H1 (cell line): ENCODE measurements at regions not wholly inside any gene's neighbourhood (a gene's known extent, or its start where the extent isn't known, plus 50 kb on each side); places are given as distances from the start of the nearest gene placed in this dataset.

Source experiments
- CTCF ChIA-PET: fragments of 300-600 bp; sonication (Branson Sonifier 250); formaldehyde crosslinking; loops from one replicate; lab custom pipeline; 2021; ENCODE audit not compliant: partially characterized antibody; lab: Charles Lee
- POLR2A ChIA-PET: fragments of 300-600 bp; sonication (Branson Sonifier 250); formaldehyde crosslinking; loops from one replicate; lab custom pipeline; 2021; ENCODE audit warnings: inconsistent platforms; ENCODE audit not compliant: partially characterized antibody; lab: Charles Lee
- DNase-seq, 2 experiments: peaks; one replicate each; pipeline versions ENCODE4 v3.0.0 to v3.0.0-alpha.2; 2010 to 2022; ENCODE audit warnings: low spot score in 2 of 2, low read depth in 1 of 2, mixed read lengths in 1 of 2
- FAIRE-seq: peaks from 2 replicates; lab custom pipeline; 2011; peaks lifted over from hg19 to GRCh38; lab: Jason Lieb, UNC
- H2AFZ ChIP-seq: 2 replicates; pipeline ENCODE4 v1.8.1; 2012; ENCODE audit warnings: low read length, inconsistent platforms
- H2AK5ac ChIP-seq: 2 replicates; pipeline ENCODE4 v1.6.1; 2013; ENCODE audit warnings: low read depth, low read length
- H2BK120ac ChIP-seq: replicated peaks from 2 replicates; pipeline ENCODE3; 2013; ENCODE audit warnings: low read depth, low read length, inconsistent platforms
- H2BK12ac ChIP-seq: 2 replicates; pipeline ENCODE4 v1.6.1; 2013; ENCODE audit warnings: low read depth, low read length
- H2BK15ac ChIP-seq: 2 replicates; pipeline ENCODE4 v1.6.1; 2013; ENCODE audit warnings: low read length
- H2BK20ac ChIP-seq: 2 replicates; pipeline ENCODE4 v1.6.1; 2013; ENCODE audit warnings: low read length
- H2BK5ac ChIP-seq: 2 replicates; pipeline ENCODE4 v1.6.1; 2013; ENCODE audit warnings: low read depth, low read length
- H3K14ac ChIP-seq: 2 replicates; pipeline ENCODE4 v1.6.1; 2013; ENCODE audit warnings: inconsistent platforms; ENCODE audit not compliant: insufficient read length
- H3K18ac ChIP-seq: 2 replicates; pipeline ENCODE4 v1.6.1; 2013; ENCODE audit warnings: low read length; ENCODE audit errors: extremely low read depth
- H3K23ac ChIP-seq: 2 replicates; pipeline ENCODE4 v1.6.1; 2013; ENCODE audit warnings: inconsistent platforms; ENCODE audit not compliant: insufficient read length
- H3K23me2 ChIP-seq: 2 replicates; pipeline ENCODE4 v1.6.1; 2013; ENCODE audit warnings: low read depth, low read length
- H3K27ac ChIP-seq: 2 replicates; pipeline ENCODE4 v1.6.1; 2011; ENCODE audit warnings: low read depth, low read length, inconsistent platforms
- H3K27me3 ChIP-seq, 4 experiments: replicated peaks in 1 of 4; 1 replicate in 1 of 4; 2 replicates in 3 of 4; pipeline versions ENCODE4 v1.6.1 to v1.8.1; 2011 to 2013; ENCODE audit warnings: low read length in 3 of 4, mild to moderate bottlenecking in 3 of 4, inconsistent platforms in 2 of 4, mixed read lengths in 2 of 4, moderate library complexity in 1 of 4; ENCODE audit not compliant: control insufficient read depth in 3 of 4, insufficient read depth in 3 of 4; ENCODE audit errors: extremely low read depth in 1 of 4
- H3K36me3 ChIP-seq, 4 experiments: 2 replicates each; pipeline versions ENCODE4 v1.6.1 to v1.8.1; 2011 to 2013; ENCODE audit warnings: mild to moderate bottlenecking in 4 of 4, low read length in 3 of 4, moderate library complexity in 2 of 4, control low read depth in 1 of 4, inconsistent platforms in 1 of 4; ENCODE audit not compliant: insufficient read depth in 4 of 4, control insufficient read depth in 2 of 4
- H3K4ac ChIP-seq: replicated peaks from 2 replicates; pipeline ENCODE3; 2013; ENCODE audit warnings: low read length, low read depth, mixed read lengths, inconsistent platforms; ENCODE audit not compliant: insufficient read length
- H3K4me1 ChIP-seq, 4 experiments: replicated peaks in 1 of 4; 1 replicate in 1 of 4; 2 replicates in 3 of 4; pipeline versions ENCODE4 v1.6.1 to v1.8.1; 2011 to 2013; ENCODE audit warnings: low read length in 3 of 4, inconsistent platforms in 2 of 4, mixed read lengths in 1 of 4; ENCODE audit not compliant: insufficient read depth in 4 of 4, control insufficient read depth in 3 of 4
- H3K4me2 ChIP-seq, 2 experiments: 2 replicates each; pipeline versions ENCODE4 v1.6.1 to v1.8.1; 2011 to 2013; ENCODE audit warnings: low read depth in 2 of 2, low read length in 2 of 2, control low read depth in 1 of 2, inconsistent platforms in 1 of 2, mild to moderate bottlenecking in 1 of 2; ENCODE audit not compliant: insufficient read depth in 1 of 2
- H3K4me3 ChIP-seq, 4 experiments: fragments of 200-600, 300-600 bp in 1 of 4; sonication (generic), shearing (Covaris generic), sonication (Bioruptor Twin) in 1 of 4; 2 replicates each; pipeline versions ENCODE4 v1.5.1 to v1.8.1; 2011 to 2016; ENCODE audit warnings: low read length in 4 of 4, low read depth in 3 of 4, control low read depth in 2 of 4, inconsistent platforms in 2 of 4, mild to moderate bottlenecking in 2 of 4, mixed read lengths in 1 of 4, moderate library complexity in 1 of 4; ENCODE audit not compliant: insufficient read depth in 2 of 4; ENCODE audit errors: extremely low read depth in 1 of 4
- H3K56ac ChIP-seq: replicated peaks from 2 replicates; pipeline ENCODE3; 2013; ENCODE audit warnings: low read depth, mild to moderate bottlenecking, mixed read lengths, low read length, inconsistent platforms; ENCODE audit not compliant: insufficient read length
- H3K79me1 ChIP-seq: 2 replicates; pipeline ENCODE4 v1.6.1; 2013; ENCODE audit warnings: low read depth, low read length, control low read depth
- H3K79me2 ChIP-seq, 2 experiments: 2 replicates each; pipeline versions ENCODE4 v1.6.1 to v1.8.1; 2012 to 2013; ENCODE audit warnings: low read length in 2 of 2, mild to moderate bottlenecking in 2 of 2, inconsistent platforms in 1 of 2; ENCODE audit not compliant: insufficient read depth in 2 of 2, control insufficient read depth in 1 of 2
- H3K9ac ChIP-seq, 4 experiments: replicated peaks in 1 of 4; 1 replicate in 1 of 4; 2 replicates in 3 of 4; pipeline versions ENCODE4 v1.6.1 to v1.8.1; 2011 to 2013; ENCODE audit warnings: low read depth in 3 of 4, low read length in 3 of 4, control low read depth in 2 of 4, mild to moderate bottlenecking in 2 of 4, moderate library complexity in 2 of 4, inconsistent platforms in 1 of 4; ENCODE audit errors: extremely low read depth in 1 of 4
- H3K9me3 ChIP-seq, 2 experiments: 2 replicates each; pipeline versions ENCODE4 v1.6.1 to v1.8.1; 2012 to 2013; ENCODE audit warnings: mild to moderate bottlenecking in 2 of 2, moderate library complexity in 2 of 2, control low read depth in 1 of 2, inconsistent platforms in 1 of 2, low read depth in 1 of 2, low read length in 1 of 2, mixed read lengths in 1 of 2; ENCODE audit not compliant: insufficient read depth in 2 of 2
- H4K20me1 ChIP-seq, 2 experiments: replicated peaks in 1 of 2; 2 replicates each; pipeline versions ENCODE3 to v1.8.1; 2011 to 2013; ENCODE audit warnings: inconsistent platforms in 2 of 2, low read length in 2 of 2, mild to moderate bottlenecking in 1 of 2; ENCODE audit not compliant: insufficient read depth in 2 of 2, control insufficient read depth in 1 of 2
- H4K5ac ChIP-seq: 2 replicates; pipeline ENCODE4 v1.6.1; 2013; ENCODE audit warnings: low read length, low read depth, mixed read lengths, inconsistent platforms; ENCODE audit not compliant: insufficient read length
- H4K8ac ChIP-seq: 2 replicates; pipeline ENCODE4 v1.8.0; 2013; ENCODE audit warnings: mild to moderate bottlenecking, moderate library complexity, low read length, inconsistent platforms; ENCODE audit not compliant: insufficient read depth; ENCODE audit errors: extremely low read depth
- H4K91ac ChIP-seq: replicated peaks from 2 replicates; pipeline ENCODE3; 2013; ENCODE audit warnings: low read length, mixed read lengths, inconsistent platforms; ENCODE audit not compliant: insufficient read length
- ASH2L ChIP-seq: fragments of 200-600, 300-600 bp; sonication (generic); IDR thresholded peaks from one replicate; pipeline ENCODE4 v1.7.1; 2017; ENCODE audit warnings: low read length
- GTF2F1 ChIP-seq: IDR thresholded peaks from 2 replicates; pipeline ENCODE4 v1.6.1; 2012; ENCODE audit warnings: low read depth, low read length, improper control_type of control experiment, borderline replicate concordance
- MAX ChIP-seq: IDR thresholded peaks from 2 replicates; pipeline ENCODE4 v1.6.1; 2012; ENCODE audit warnings: inconsistent platforms
- POLR2AphosphoS5 ChIP-seq: IDR thresholded peaks from 2 replicates; pipeline ENCODE4 v1.6.1; 2011; ENCODE audit warnings: low read depth, low read length
- SIN3A ChIP-seq, 2 experiments: IDR thresholded peaks in 1 of 2; conservative IDR thresholded peaks in 1 of 2; 2 replicates each; pipeline ENCODE4 v1.6.1; 2011 to 2012; ENCODE audit warnings: low read length in 2 of 2, improper control_type of control experiment in 1 of 2, low read depth in 1 of 2, mild to moderate bottlenecking in 1 of 2
- SP1 ChIP-seq: IDR thresholded peaks from 2 replicates; pipeline ENCODE4 v1.6.1; 2011; ENCODE audit warnings: low read depth, low read length
- SUZ12 ChIP-seq: fragments of 200-600 bp; sonication (generic); IDR thresholded peaks from 2 replicates; pipeline ENCODE4 v1.6.1; 2012; ENCODE audit warnings: mild to moderate bottlenecking, inconsistent platforms, low read length, moderate library complexity, mixed read lengths
- USF2 ChIP-seq: IDR thresholded peaks from 2 replicates; pipeline ENCODE4 v1.6.1; 2011; ENCODE audit warnings: low read length, improper control_type of control experiment
- WGBS, 2 experiments: shearing (Covaris generic) in 1 of 2; methylation state at CpG; one replicate each; pipeline versions ENCODE4 v1.1.6 to v1.1.7; 2013 to 2015; ENCODE audit warnings: low lambda C conversion rate in 2 of 2, mixed read lengths in 2 of 2, inconsistent platforms in 1 of 2, low coverage in 1 of 2, missing lambda C conversion rate in 1 of 2; ENCODE audit not compliant: insufficient replicate concordance in 2 of 2, insufficient coverage in 1 of 2, insufficient read length in 1 of 2; ENCODE audit errors: extremely low coverage in 1 of 2, missing lambda C conversion rate in 1 of 2; 5-methylcytosine and 5-hydroxymethylcytosine counted together

- peak overlapping the region; percentile 72; the same call in 1 of the 2 replicates for H3K18ac ChIP-seq
- H3K4ac ChIP-seq, result no peak overlapping the region
- H3K36me3 ChIP-seq, result no peaks in the 10 kb centered on the region
- peak overlapping the region in 3 of 4 experiments; percentile 26 to 49 (median 37); a peak in 4 of 7 replicates for H3K9ac ChIP-seq
- DNase-seq, result peak in 1 of 2 experiments; percentile 78
- H3K56ac ChIP-seq, result no peak overlapping the region
- H4K8ac ChIP-seq, result no peak overlapping the region
- no peaks in the 10 kb centered on the region for H3K79me1 ChIP-seq
- H2BK12ac ChIP-seq, result peak overlapping the region; percentile 54; the same call in 1 of the 2 replicates
- peak; percentile 91 for FAIRE-seq
- no peak overlapping the region for H3K23ac ChIP-seq
- peaks cover 2% of the 10 kb centered on the region for H3K23me2 ChIP-seq
- POLR2A ChIA-PET, result interaction anchor here (1.1 to 1.4 kb wide), 3 partner anchors 9 to 242 kb away, joined by 3 to 4 read pairs (median 4); a partner anchor contains a TSS
- no peak overlapping the region for H3K14ac ChIP-seq
- peak overlapping the region; percentile 78 to 85 (median 82) for H3K4me3 ChIP-seq
- no peak overlapping the region for H2BK20ac ChIP-seq
- 5% methylated on average over 40 of the region's 41 CpGs; no CpG with 5 or more reads in 1 of the 2 experiments for WGBS, 2 experiments
- H2BK15ac ChIP-seq, result no peak overlapping the region; the same call in 1 of the 2 replicates
- H2AFZ ChIP-seq, result peak overlapping the region; percentile 99
- H2BK5ac ChIP-seq, result no peak overlapping the region; the same call in 1 of the 2 replicates
- peaks cover 0 to 3% (median 0%) of the 10 kb centered on the region in 4 experiments; a peak in 2 of 7 replicates for H3K27me3 ChIP-seq
- no peaks in the 10 kb centered on the region for H3K9me3 ChIP-seq
- H3K27ac ChIP-seq, result no peak overlapping the region
- no peak overlapping the region for H4K91ac ChIP-seq
- CTCF ChIA-PET, result interaction anchor here (0.5 to 0.9 kb wide), 2 partner anchors 66 to 98 kb away, joined by 3 read pairs; no protein-coding TSS in a partner anchor
- H3K79me2 ChIP-seq, result no peaks in the 10 kb centered on the region
- no peak overlapping the region for H4K5ac ChIP-seq
- no peak overlapping the region for H2BK120ac ChIP-seq
- H4K20me1 ChIP-seq, result no peaks in the 10 kb centered on the region
- H3K4me2 ChIP-seq, result peak overlapping the region; percentile 82 to 95
- no peak overlapping the region for H2AK5ac ChIP-seq
- peaks cover 0 to 6% (median 0%) of the 10 kb centered on the region in 4 experiments; a peak in 2 of 7 replicates for H3K4me1 ChIP-seq
- TF ChIP-seq ASH2L (peak; percentile 27), SP1 (no peak), USF2 (no peak), GTF2F1 (no peak), POLR2AphosphoS5 (peak; percentile 23; the same call in 1 of the 2 replicates), MAX (peak; percentile 7; the same call in 1 of the 2 replicates), SIN3A (conservative IDR thresholded peaks at IDR 0.05 in 1 of 2, IDR thresholded peaks at IDR 0.05 in 1 of 2; ENCODE audit: low read depth in 1 of 2, low read length in 2 of 2) (peak; percentile 74 to 86; a peak in 3 of 4 replicates), SUZ12 (0 out of 2 replicates have a peak, but pooled peaks have one; percentile 8)
Measured at GRCh38 chr6:27565839-27566779, 93.2 kb upstream of the ZNF184 start.
